ENCODE measurements at regions not wholly inside any gene's neighbourhood (a gene's known extent, or its start where the extent isn't known, plus 50 kb on each side); places are given as distances from the start of the nearest gene placed in this dataset.

DNA sequence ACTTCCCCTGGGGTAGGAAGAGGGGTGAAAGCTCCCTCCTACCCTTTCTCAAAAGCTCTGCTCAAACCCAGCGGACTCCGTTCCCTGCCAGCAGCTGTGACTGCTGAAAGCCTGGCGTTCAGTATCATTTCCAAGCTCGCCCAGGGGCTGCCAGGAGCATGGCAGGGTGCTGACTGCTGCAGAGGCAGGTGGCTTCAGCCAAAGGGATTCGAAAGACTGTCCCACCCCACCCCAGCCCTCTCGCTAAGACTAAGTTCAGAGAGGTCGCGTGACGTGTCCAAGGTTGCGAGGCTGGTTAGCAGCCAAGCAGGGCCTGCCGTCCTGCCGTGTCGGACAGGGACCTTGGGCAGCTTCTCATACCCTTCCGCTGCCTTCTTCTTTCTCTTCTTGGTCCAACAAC is 72.3 kb upstream of the RAB12 start:
- TF ChIP-seq, protein P1, sequence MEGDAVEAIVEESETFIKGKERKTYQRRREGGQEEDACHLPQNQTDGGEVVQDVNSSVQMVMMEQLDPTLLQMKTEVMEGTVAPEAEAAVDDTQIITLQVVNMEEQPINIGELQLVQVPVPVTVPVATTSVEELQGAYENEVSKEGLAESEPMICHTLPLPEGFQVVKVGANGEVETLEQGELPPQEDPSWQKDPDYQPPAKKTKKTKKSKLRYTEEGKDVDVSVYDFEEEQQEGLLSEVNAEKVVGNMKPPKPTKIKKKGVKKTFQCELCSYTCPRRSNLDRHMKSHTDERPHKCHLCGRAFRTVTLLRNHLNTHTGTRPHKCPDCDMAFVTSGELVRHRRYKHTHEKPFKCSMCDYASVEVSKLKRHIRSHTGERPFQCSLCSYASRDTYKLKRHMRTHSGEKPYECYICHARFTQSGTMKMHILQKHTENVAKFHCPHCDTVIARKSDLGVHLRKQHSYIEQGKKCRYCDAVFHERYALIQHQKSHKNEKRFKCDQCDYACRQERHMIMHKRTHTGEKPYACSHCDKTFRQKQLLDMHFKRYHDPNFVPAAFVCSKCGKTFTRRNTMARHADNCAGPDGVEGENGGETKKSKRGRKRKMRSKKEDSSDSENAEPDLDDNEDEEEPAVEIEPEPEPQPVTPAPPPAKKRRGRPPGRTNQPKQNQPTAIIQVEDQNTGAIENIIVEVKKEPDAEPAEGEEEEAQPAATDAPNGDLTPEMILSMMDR (conservative IDR thresholded peaks at IDR 0.05; ENCODE audit: low read length): no peak
- no peak for TF ChIP-seq EZH2phosphoT487 (IDR thresholded peaks at IDR 0.05; ENCODE audit: borderline replicate concordance)
